Stomach (tissue), 8 donors: ENCODE measurements at regions not wholly inside any gene's neighbourhood (a gene's known extent, or its start where the extent isn't known, plus 50 kb on each side); places are given as distances from the start of the nearest gene placed in this dataset.

Experiments used
- DNase-seq, 2 donors: peaks; one replicate each; pipeline versions ENCODE4 v3.0.0 to v3.0.0-alpha.2; 2013 to 2019
- H3K27ac ChIP-seq, 5 donors: fragments of 200-600 bp in 4 of 5; sonication (generic) in 4 of 5; one replicate each; pipeline ENCODE4 v1.5.1; 2013 to 2019; ENCODE audit warnings: mild to moderate bottlenecking in 1 of 5, moderate library complexity in 1 of 5
- H3K27me3 ChIP-seq, 3 donors: fragments of 200-600 bp; sonication (generic); one replicate each; pipeline ENCODE4 v1.5.1; 2017 to 2019; ENCODE audit warnings: mixed run types in 1 of 3
- H3K36me3 ChIP-seq, 4 donors: fragments of 200-600 bp; sonication (generic); 1 replicate in 3 of 4; 2 replicates in 1 of 4; pipeline ENCODE4 v1.5.1; 2016 to 2019
- H3K4me1 ChIP-seq, 4 donors: fragments of 200-600 bp; sonication (generic); one replicate each; pipeline ENCODE4 v1.5.1; 2016 to 2019
- H3K4me3 ChIP-seq, 4 donors: fragments of 200-600 bp; sonication (generic) in 3 of 4; one replicate each; pipeline ENCODE4 v1.5.1; 2016 to 2019; ENCODE audit warnings: mild to moderate bottlenecking in 1 of 4
- H3K9me3 ChIP-seq, 4 donors: fragments of 200-600 bp; sonication (generic); one replicate each; pipeline ENCODE4 v1.5.1; 2016 to 2019
- EP300 ChIP-seq: sonication (generic); formaldehyde crosslinking; IDR thresholded peaks from one replicate; pipeline ENCODE4 v1.6.1; 2017; ENCODE audit warnings: antibody characterized with exemption
- POLR2A ChIP-seq, 4 donors: fragments of 450-650 bp; IDR thresholded peaks; one replicate each; pipeline ENCODE4 v1.6.1; 2016; ENCODE audit warnings: antibody characterized with exemption in 4 of 4, control low read depth in 2 of 4, mild to moderate bottlenecking in 1 of 4, moderate library complexity in 1 of 4
- POLR2AphosphoS5 ChIP-seq, 3 donors: sonication (generic); formaldehyde crosslinking; IDR thresholded peaks; one replicate each; pipeline ENCODE4 v1.6.1; 2016; ENCODE audit warnings: antibody characterized with exemption in 3 of 3
- WGBS, 5 donors: extraction: QIAGEN DNeasy Blood & Tissue Kit in 3 of 5; methylation state at CpG; one replicate each; pipeline versions ENCODE4 v1.1.5 to v1.1.7; 2013 to 2018; 5-methylcytosine and 5-hydroxymethylcytosine counted together
- intact Hi-C: fragments of 100-400 bp; cut with DNase I; formaldehyde crosslinking; loops from one replicate; pipeline ENCODE4 v1.15.1; 2023; ENCODE audit warnings: low total_unique reads
- TF ChIP-seq, protein P1 (sequence below), 7 experiments: fragments of 450-650 bp in 4 of 7; fragments of 200-600 bp in 3 of 7; sonication (generic) in 3 of 7; IDR thresholded peaks; one replicate each; pipeline ENCODE4 v1.5.1; 2016 to 2019; ENCODE audit warnings: antibody characterized with exemption in 7 of 7, control low read depth in 2 of 7, mild to moderate bottlenecking in 1 of 7
- donor health status: healthy with polysubstance abuse.
- donor health status: Bipolar disorder and iron deficiency.
- donor health status: healthy.

DNA sequence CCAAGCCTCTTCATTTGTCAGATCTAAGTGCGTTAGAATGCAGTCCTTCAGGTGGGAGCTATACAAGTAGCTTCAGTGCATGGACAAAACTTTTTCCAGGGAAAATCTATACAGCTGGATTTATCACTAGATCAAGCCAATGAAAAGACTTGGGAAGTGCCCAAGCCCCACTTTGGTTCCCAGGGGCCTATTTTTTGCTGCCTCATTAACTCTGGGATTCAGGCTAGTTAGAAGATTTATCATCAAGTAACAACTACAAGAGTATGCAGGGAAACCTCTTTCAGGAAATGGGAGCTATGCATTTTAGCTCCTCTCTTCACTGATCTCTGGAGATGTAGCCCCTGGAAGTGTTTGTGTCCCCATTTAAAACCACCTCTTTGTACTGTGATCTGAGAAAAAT lies 908.8 kb downstream of the SQOR start:
- DNase-seq: no peak
- Histone ChIP-seq H3K27me3 (no peaks in the 10 kb centered on the region), H3K36me3 (no peaks in the 10 kb centered on the region), H3K27ac (no peak overlapping the region), H3K4me1 (no peaks in the 10 kb centered on the region), H3K9me3 (peaks cover 0 to 16% (median 8%) of the 10 kb centered on the region in 4 donors), H3K4me3 (no peak overlapping the region)
- no peak for TF ChIP-seq POLR2AphosphoS5 (IDR thresholded peaks at IDR 0.05)
- TF ChIP-seq POLR2A (IDR thresholded peaks at IDR 0.05): no peak
- TF ChIP-seq EP300: no peak
- TF ChIP-seq, protein P1, sequence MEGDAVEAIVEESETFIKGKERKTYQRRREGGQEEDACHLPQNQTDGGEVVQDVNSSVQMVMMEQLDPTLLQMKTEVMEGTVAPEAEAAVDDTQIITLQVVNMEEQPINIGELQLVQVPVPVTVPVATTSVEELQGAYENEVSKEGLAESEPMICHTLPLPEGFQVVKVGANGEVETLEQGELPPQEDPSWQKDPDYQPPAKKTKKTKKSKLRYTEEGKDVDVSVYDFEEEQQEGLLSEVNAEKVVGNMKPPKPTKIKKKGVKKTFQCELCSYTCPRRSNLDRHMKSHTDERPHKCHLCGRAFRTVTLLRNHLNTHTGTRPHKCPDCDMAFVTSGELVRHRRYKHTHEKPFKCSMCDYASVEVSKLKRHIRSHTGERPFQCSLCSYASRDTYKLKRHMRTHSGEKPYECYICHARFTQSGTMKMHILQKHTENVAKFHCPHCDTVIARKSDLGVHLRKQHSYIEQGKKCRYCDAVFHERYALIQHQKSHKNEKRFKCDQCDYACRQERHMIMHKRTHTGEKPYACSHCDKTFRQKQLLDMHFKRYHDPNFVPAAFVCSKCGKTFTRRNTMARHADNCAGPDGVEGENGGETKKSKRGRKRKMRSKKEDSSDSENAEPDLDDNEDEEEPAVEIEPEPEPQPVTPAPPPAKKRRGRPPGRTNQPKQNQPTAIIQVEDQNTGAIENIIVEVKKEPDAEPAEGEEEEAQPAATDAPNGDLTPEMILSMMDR (IDR thresholded peaks at IDR 0.05): no peak
- intact Hi-C loops: no loop called here
- WGBS, 5 donors: 76 to 92% (median 82%) methylated on average over 1 of the region's 1 CpG

DNA sequence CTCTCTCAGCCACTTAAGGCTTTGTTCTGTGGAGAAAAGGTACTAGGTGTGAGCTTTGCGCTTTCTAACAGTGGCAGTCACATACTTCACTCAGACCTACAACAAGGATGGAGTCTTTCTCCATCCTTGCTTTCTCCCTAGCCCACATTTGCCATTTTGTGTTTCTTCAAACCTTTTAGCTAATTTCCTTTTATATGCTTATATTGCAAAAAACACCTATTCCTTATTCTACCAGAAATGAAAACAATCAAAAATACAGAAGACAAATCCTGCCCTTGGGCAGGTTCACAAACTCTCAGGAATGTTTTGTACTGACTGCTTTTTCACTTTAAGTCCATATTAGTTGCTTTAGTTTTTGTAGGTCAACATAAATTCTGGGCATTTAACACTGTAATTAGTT lies 914.2 kb downstream of the SQOR start:
- Histone ChIP-seq H3K4me3 (no peak overlapping the region), H3K27me3 (no peaks in the 10 kb centered on the region), H3K27ac (no peak overlapping the region), H3K9me3 (peaks cover 0 to 9% (median 6%) of the 10 kb centered on the region in 4 donors), H3K36me3 (no peaks in the 10 kb centered on the region), H3K4me1 (no peaks in the 10 kb centered on the region)
- TF ChIP-seq, protein P1 (IDR thresholded peaks at IDR 0.05): no peak
- no peak for TF ChIP-seq POLR2A (IDR thresholded peaks at IDR 0.05)
- no peak for TF ChIP-seq EP300
- no peak for DNase-seq
- intact Hi-C loops: no loop called here
- WGBS, 5 donors: 89 to 100% (median 95%) methylated on average over 1 of the region's 1 CpG

DNA sequence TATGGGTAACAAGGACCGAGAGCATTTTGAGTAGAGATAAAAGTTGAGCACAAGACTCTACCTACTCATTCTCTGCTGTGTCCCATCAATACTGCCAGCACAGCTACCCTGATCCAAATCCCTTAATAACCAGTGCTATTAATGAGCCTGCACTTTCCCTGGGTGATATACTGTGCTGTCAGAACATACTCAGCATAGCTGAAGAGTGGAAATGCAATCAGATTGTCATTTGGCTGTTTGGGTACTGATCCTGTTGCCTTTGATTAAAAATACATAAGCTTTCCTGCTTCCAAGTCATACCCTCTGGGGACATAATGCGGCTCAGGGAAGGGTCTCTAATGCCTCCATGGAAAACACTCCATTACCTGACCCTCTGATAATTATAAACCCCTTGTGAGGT lies 917.5 kb downstream of the SQOR start:
- intact Hi-C loops: no loop called here
- no peak overlapping the region for H3K27ac ChIP-seq
- H3K9me3 ChIP-seq: peaks cover 0 to 9% (median 6%) of the 10 kb centered on the region in 4 donors
- TF ChIP-seq EP300: no peak
- TF ChIP-seq POLR2A (IDR thresholded peaks at IDR 0.05): no peak
- TF ChIP-seq POLR2AphosphoS5 (IDR thresholded peaks at IDR 0.05): no peak
- TF ChIP-seq, protein P1 (IDR thresholded peaks at IDR 0.05): no peak
- H3K27me3 ChIP-seq: no peaks in the 10 kb centered on the region
- H3K4me1 ChIP-seq: no peaks in the 10 kb centered on the region
- no peak overlapping the region for H3K4me3 ChIP-seq
- WGBS, 5 donors: 85 to 95% (median 86%) methylated on average over 2 of the region's 2 CpGs
- DNase-seq: no peak
- no peaks in the 10 kb centered on the region for H3K36me3 ChIP-seq

DNA sequence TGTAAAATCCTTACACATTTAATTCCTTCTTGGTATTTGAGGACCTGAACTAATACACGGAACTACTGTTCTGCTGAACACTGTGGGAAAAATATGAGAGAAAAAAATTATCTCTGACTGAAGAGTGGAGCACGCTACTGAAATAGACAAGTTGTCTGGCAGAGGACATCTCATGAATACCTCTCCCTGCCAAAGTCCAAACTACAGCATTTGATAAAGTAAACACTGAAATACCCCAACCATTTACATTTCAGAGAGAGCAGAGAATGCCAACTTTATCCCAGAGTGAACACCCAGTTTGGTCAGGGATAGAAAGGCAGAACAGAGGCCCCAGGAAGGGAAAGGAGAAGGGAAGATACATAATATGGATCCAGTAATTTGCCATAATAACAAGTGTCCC lies 920.7 kb downstream of the SQOR start:
- 32 to 55% (median 34%) methylated on average over 2 of the region's 2 CpGs for WGBS, 5 donors
- H3K9me3 ChIP-seq: no peaks in the 10 kb centered on the region
- H3K4me3 ChIP-seq: no peak overlapping the region
- no peak overlapping the region for H3K27ac ChIP-seq
- no peaks in the 10 kb centered on the region for H3K36me3 ChIP-seq
- TF ChIP-seq EP300 (no peak), POLR2A (IDR thresholded peaks at IDR 0.05) (no peak), POLR2AphosphoS5 (IDR thresholded peaks at IDR 0.05) (no peak)
- TF ChIP-seq, protein P1 (IDR thresholded peaks at IDR 0.05): no peak
- H3K27me3 ChIP-seq: no peaks in the 10 kb centered on the region
- H3K4me1 ChIP-seq: no peaks in the 10 kb centered on the region
- DNase-seq: no peak
- intact Hi-C loops: no loop called here
